ENCODE measurements at regions not wholly inside any gene's neighbourhood (a gene's known extent, or its start where the extent isn't known, plus 50 kb on each side); places are given as distances from the start of the nearest gene placed in this dataset.

GRCh38 chr13:106794117-106794516, 226.2 kb upstream of the ARGLU1 start:
- no peaks in the 10 kb centered on the region for H3K36me3 ChIP-seq (ENCODE audit: control insufficient read depth in 2 of 2, extremely low read depth in 1 of 2, insufficient read depth in 2 of 2, low read length in 2 of 2)
- DNase-seq (ENCODE audit: low read depth, low spot score): no peak
- ChIA-PET POLR2A (no interaction called here), CTCF (no interaction called here)
- intact Hi-C loops (cut with micrococcal nuclease) (loop anchor here (10.0 kb wide), 1 partner anchor 229 kb away; the partner anchor contains the start of gene ARGLU1), dilution Hi-C loops (cut with MboI; ENCODE audit: extremely low pct_ligation_motif_present, low sequenced_read_pairs) (no loop called here)
- no peak overlapping the region for H3K27ac ChIP-seq (ENCODE audit: insufficient read depth, low read depth, low read length)
- no peak overlapping the region for H3K4me3 ChIP-seq (replicated peaks in 1 of 3; ENCODE audit: insufficient read depth in 1 of 3, low read depth in 1 of 3, low read length in 3 of 3)
- no peaks in the 10 kb centered on the region for H4K20me1 ChIP-seq (replicated peaks; ENCODE audit: control insufficient read depth, extremely low read depth, insufficient read depth, low read length)
- H3K9me1 ChIP-seq (replicated peaks; ENCODE audit: control insufficient read depth, extremely low read depth, insufficient read depth, low read length): no peaks in the 10 kb centered on the region
- BruUV-seq (replicated peaks): no TSS peak
- no peak overlapping the region for H2AFZ ChIP-seq (ENCODE audit: low read depth, low read length)
- H3K79me2 ChIP-seq (ENCODE audit: control insufficient read depth, insufficient read depth, low read length): no peaks in the 10 kb centered on the region
- FAIRE-seq: no peak
- H3K4me1 ChIP-seq (ENCODE audit: control insufficient read depth, extremely low read depth, insufficient read depth, low read length): no peaks in the 10 kb centered on the region
- TF ChIP-seq JUN (IDR thresholded peaks at IDR 0.05; ENCODE audit: borderline replicate concordance, insufficient read depth, insufficient read length, low read depth) (no peak), EZH2 (IDR thresholded peaks at IDR 0.05; ENCODE audit: borderline replicate concordance, low read depth, low read length, severe bottlenecking) (no peak), POLR2AphosphoS5 (IDR thresholded peaks at IDR 0.05; ENCODE audit: insufficient read depth, low read depth, low read length) (no peak), CTCF (IDR thresholded peaks at IDR 0.05; ENCODE audit: extremely low read depth in 1 of 2, insufficient read depth in 1 of 2, low read depth in 1 of 2, low read length in 2 of 2) (no peak), FOS (IDR thresholded peaks at IDR 0.05; ENCODE audit: borderline replicate concordance, insufficient read depth, low read length) (no peak), MAX (IDR thresholded peaks at IDR 0.05; ENCODE audit: insufficient read depth, insufficient read length) (no peak), MYC (IDR thresholded peaks at IDR 0.05; ENCODE audit: low read depth, low read length) (no peak), GATA2 (IDR thresholded peaks at IDR 0.05; ENCODE audit: insufficient read depth, insufficient read length, low read depth, low read length) (no peak), POLR2A (IDR thresholded peaks at IDR 0.05; ENCODE audit: low read depth, low read length) (no peak)
- H3K4me2 ChIP-seq (ENCODE audit: insufficient read depth, low read length): no peak overlapping the region
- H3K9ac ChIP-seq (replicated peaks; ENCODE audit: extremely low read depth, insufficient read depth, low read length): no peak overlapping the region
- peaks cover 0 to 4% of the 10 kb centered on the region in 2 experiments for H3K27me3 ChIP-seq (ENCODE audit: control insufficient read depth in 2 of 2, insufficient read depth in 2 of 2, low read length in 2 of 2)
- H3K9me3 ChIP-seq (replicated peaks; ENCODE audit: control insufficient read depth, insufficient read depth, low read length): no peaks in the 10 kb centered on the region
